Activated CD8-positive, alpha-beta memory T cell treated with anti-CD3 and anti-CD28 coated beads for 4 hours (primary cell): ENCODE measurements at regions not wholly inside any gene's neighbourhood (a gene's known extent, or its start where the extent isn't known, plus 50 kb on each side); places are given as distances from the start of the nearest gene placed in this dataset.

ENCODE experiments used
- DNase-seq, 2 donors: peaks; one replicate each; pipeline ENCODE4 v3.0.0-alpha.2; 2020; ENCODE audit warnings: low read depth in 2 of 2

- DNase-seq = no peak
These were observed 259.0 kb downstream of the GADD45G start for GRCh38 chr9:89863837-89864236.

GRCh38 chr9:89864257-89864656 is 259.4 kb downstream of the GADD45G start:
- DNase-seq = no peak

DNA sequence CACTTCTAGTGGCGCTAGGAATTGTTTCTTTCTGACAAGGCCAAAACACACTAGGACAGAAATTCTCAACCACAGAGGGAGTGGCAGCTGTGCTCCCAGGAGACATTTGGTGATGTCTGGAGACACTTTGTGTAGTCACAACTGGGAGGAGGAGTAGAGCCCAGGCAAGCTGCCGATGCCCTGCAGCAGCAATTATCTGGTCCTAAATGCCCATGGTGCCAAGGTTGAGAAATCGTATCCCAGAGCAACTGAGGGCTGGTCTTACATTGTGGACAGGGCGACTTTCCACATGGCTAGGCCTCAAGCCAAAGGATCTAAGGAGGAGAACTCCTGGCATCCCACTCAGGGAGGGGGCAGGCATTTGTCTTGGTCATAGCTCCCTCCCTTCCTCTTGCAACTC is 259.9 kb downstream of the GADD45G start:
- DNase-seq = no peak

DNA sequence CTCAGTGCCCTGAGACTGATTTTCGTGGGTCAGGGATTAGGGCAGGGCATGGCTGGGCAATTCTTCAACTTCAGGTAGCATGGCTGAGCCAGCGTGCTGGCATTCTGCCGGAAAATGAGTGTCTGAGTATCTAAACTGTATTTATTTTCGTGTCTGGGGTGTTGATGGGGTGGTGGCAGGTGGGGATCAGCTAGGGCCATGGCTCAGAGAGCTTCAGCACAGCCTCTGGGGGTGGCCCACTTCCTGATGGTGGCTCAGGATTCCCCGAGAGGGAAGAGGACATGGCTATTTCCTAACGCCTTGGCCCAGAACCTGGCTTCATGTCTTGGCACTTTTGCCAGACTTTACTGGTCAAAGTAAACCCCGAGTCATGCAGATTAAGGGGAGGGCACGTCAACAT is 260.5 kb downstream of the GADD45G start:
- no peak for DNase-seq

DNA sequence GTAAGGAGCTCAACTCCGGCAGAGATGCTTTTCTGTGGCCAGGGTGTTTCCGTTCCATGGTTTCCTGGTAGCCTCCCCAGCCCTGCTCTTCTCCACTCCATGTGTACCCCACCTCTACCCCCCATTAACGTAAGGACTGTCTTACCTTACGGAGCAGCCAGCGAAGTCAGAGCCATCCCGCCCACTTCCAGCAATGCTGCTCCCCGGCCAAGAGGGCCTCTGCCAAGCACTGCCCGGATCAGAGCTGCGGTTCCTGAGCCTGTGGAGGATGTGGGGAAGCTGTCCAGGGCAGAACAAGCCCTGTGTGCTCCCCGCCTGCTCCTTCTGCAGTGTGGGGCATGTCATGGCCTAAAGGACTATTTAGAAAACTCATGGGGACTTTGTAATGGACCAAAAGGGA is 261.2 kb downstream of the GADD45G start:
- no peak for DNase-seq

- DNase-seq = no peak
These were observed 261.9 kb downstream of the GADD45G start for GRCh38 chr9:89866701-89867100.

- no peak for DNase-seq
These were observed 263.3 kb downstream of the GADD45G start for GRCh38 chr9:89868100-89868499.

GRCh38 chr9:89869793-89870580 is 265.2 kb downstream of the GADD45G start:
- no peak for DNase-seq

GRCh38 chr9:89871871-89872331 is 267.1 kb downstream of the GADD45G start:
- no peak for DNase-seq

- no peak for DNase-seq
These were observed 267.7 kb downstream of the GADD45G start for GRCh38 chr9:89872426-89872912.

DNA sequence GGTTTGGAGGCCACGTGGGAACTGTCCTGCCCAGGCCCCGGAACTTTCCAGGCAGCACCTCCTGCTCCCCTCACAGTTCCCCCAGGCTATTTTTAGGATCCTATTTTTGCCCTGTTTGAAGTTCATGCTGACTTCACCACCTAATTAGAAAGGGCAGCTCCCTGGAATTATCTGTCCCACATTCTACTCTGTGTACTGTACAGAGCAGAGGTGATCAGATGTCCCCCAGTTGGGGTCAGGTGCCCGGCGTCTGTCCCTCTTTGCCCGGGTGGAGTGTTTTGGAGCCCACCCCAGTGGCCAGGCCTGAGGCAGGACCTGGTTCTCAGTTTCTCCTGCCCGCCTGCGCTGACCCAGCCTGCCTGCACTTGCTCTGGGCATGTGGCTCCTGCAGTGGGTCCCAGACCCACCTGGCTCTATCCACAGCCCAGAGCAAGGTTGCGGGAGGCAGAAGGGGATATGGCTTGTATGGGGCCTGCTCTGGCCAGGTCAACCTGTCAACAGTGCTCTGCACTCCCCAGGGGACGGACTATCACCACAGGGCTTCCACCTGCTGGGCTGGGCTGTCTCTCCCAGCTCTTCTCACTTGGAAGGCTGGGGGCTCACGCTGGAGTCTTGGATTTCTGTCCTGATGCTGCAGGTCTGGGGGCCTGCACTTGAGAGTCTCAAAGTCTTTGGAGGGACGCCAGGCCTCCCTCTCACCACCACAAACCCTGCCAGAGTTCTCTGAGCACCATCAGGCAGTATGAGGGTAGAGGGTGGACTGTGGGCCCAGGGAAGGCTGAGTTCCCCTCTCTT is 268.3 kb downstream of the GADD45G start:
- no peak for DNase-seq

- DNase-seq = no peak
These were observed 269.0 kb downstream of the GADD45G start for GRCh38 chr9:89873801-89874200.

- no peak for DNase-seq
These were observed 269.8 kb downstream of the GADD45G start for GRCh38 chr9:89874351-89875321.

- no peak for DNase-seq
These were observed 272.5 kb downstream of the GADD45G start for GRCh38 chr9:89877051-89878002.

- DNase-seq = no peak
These were observed 273.2 kb downstream of the GADD45G start for GRCh38 chr9:89878003-89878411.

GRCh38 chr9:89878687-89879086 is 273.9 kb downstream of the GADD45G start:
- no peak for DNase-seq

- DNase-seq = no peak
These were observed 274.5 kb downstream of the GADD45G start for GRCh38 chr9:89879276-89879675.

GRCh38 chr9:89879701-89880100 is 274.9 kb downstream of the GADD45G start:
- DNase-seq = no peak

- DNase-seq = no peak
These were observed 275.3 kb downstream of the GADD45G start for GRCh38 chr9:89880161-89880560.

- no peak for DNase-seq
These were observed 275.9 kb downstream of the GADD45G start for GRCh38 chr9:89880721-89881120.
